ENCODE measurements at regions not wholly inside any gene's neighbourhood (a gene's known extent, or its start where the extent isn't known, plus 50 kb on each side); places are given as distances from the start of the nearest gene placed in this dataset.
"Not testable (repeated sequence)": the region's sequence is repeated elsewhere in the genome, so short reads cannot be mapped to it uniquely, and the experiment has no call there.

DNA sequence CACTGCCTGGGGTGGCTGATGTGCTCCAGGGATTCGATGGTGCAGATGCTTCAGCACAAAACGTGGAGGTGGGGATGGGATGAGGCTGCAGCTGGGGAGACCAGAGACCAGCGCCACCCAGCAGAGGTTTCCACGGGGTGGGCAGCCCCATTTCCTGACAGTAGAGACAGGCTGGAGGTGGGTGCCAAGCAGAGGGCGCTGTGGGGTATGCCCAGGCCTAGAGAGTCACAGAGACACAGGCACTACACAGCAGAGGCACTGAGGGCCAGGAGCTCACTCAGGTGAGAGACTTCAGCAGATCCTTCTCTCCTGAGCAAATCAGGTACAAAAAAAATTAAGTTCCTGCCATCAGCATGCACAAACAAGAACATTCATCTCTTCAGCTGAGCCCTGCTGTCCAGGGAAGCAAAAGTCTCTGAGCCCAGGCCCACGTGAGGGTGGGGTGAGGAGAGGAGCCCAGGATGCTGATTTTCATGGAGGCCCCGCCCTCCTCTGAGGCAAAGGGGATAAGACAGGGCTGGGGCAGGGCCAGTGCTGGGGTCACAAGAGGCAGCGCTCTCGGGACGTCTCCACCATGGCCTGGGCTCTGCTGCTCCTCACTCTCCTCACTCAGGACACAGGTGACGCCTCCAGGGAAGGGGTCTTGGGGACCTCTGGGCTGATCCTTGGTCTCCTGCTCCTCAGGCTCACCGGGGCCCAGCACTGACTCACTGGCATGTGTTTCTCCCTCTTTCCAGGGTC, 53.1 kb downstream of the GGTLC2 start:
- no peak for DNase-seq

DNA sequence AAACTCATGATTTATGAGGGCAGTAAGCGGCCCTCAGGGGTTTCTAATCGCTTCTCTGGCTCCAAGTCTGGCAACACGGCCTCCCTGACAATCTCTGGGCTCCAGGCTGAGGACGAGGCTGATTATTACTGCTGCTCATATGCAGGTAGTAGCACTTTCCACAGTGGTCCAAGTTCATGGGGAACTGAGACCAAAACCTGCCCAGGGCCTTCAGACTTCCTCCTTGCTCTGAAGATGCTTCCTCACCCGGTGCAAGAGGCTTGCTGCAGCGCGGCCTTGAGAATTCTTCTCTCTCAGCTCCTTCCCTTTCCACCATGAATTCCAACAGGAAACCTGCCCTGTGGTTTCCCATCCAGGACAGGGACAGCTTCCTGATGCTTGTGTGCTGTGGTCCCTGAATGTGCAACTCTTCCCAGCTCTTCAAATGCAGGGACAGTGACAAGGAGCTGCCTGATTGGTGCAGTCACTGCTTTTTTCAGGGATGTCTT, 53.9 kb downstream of the GGTLC2 start:
- no peak for DNase-seq

DNA sequence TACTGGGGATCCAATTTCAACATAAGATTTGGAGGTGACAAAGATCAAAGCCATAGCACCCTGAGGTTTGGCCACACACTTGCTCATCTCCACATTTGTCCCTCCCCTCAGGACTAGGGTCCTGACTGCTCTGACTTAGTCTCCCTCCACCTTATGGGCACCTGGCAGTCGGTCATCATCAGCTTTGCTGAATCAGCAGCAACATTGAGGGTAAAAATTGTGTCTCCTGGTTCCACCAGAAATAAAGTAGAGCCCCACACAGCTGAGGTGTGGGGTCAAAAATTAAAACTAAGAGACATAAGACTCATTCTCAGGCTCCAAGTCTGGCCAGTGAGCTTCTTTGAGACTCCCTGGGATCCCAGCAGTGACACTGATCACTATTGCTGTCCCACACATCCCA, 56.2 kb downstream of the GGTLC2 start:
- DNase-seq: no peak

DNA sequence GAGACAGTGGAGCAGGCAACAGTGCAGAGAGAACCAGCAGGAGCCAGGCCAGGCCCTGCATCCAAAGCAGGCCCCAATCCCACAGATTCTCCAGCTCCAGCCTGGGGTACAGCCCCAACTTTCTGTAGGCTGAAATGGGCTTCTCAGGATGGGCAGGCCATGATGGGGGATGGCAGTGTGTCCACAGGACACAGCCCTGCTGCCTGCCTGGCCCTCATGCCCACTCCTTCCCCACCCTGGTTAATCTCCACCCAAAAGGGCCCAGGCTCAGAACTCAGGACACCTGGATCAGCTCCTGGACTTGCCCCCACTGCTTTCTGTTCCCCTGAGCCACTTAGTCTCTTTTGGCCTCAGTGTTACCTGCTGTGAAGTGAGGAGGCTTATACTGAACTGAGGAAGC, 57.1 kb downstream of the GGTLC2 start:
- DNase-seq: not testable (repeated sequence)

DNA sequence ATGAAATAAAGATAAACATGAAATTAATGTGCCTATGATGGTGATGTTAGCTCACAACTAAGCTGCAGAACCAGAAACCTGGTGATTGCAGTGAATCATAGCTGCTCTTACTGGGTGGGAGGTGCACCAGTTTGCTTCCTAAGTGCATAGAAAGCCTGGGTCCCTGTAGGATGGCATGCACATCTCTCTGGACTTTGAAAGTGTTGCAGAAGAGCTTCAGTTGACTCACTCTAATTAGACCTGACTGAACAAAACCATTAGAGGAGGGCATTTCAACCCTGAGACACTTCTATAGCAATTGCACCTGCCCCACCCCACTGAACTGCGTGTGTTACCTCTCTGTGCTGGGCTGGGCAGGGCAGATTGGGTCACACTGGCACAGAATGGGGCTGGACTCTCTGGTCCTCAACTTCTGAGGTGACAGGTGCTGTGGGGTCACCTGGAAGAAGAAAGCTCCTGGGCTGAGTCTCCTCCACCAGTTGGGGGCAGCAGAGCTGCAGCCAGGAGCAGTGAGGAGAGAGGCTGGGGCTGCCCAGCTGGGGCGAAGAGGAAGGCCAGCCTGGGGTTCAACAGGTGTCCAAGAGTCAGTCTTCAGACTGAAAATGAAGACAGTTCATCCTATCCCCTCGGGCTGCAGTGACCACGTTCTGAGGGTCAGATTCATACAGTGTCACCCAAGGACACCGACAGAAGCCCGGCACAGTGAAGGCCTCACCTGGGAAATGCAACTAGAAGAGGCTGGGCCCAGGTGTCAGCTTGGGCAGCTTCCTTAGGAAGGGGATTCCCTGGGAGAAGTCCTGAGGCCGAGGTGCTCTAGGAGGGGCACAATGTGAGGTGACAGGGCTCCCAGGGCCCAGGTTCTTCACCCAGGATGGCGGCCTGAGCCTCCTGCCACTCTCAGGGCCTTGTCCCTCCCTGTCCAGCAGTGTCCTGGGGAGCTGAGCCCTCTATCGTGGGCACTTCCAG, 58.1 kb downstream of the GGTLC2 start:
- no peak for DNase-seq

DNA sequence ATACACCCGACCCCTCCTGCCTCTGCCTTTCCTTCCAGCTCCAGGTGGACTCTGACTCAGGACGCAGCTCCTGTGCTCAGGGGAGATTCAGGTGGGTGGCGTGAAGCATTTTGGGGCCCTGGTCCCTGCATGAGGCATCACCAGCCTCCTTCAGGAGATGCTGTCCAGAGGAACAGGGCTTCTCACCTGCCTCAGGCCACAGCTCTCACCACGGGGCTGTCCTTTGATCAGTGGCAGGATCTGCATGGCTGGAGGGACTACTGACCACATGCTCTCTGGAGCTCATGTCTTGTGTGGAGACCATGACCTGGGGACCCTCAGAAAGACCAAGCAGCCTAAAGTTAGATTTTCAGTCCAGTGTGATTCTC, 58.8 kb downstream of the GGTLC2 start:
- no peak for DNase-seq

DNA sequence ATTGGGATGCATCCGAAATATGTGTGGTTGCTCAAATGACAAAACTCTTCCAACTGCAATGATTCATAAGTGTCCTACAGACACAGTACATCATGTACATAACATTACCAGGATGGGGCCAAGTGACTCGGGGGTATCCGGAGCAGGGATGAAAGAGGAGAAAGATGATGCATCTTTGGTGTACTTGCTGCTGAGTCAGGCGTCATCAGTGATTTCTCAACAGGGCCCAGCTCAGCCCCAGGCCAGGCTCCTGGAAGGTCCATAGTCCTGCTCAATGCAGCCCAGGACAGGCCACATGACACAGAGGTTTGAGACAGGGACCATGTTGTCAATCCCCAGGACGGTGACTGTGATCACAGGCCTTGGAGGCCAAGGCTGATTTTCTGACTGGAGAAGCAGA, 59.3 kb downstream of the GGTLC2 start:
- no peak for DNase-seq

DNA sequence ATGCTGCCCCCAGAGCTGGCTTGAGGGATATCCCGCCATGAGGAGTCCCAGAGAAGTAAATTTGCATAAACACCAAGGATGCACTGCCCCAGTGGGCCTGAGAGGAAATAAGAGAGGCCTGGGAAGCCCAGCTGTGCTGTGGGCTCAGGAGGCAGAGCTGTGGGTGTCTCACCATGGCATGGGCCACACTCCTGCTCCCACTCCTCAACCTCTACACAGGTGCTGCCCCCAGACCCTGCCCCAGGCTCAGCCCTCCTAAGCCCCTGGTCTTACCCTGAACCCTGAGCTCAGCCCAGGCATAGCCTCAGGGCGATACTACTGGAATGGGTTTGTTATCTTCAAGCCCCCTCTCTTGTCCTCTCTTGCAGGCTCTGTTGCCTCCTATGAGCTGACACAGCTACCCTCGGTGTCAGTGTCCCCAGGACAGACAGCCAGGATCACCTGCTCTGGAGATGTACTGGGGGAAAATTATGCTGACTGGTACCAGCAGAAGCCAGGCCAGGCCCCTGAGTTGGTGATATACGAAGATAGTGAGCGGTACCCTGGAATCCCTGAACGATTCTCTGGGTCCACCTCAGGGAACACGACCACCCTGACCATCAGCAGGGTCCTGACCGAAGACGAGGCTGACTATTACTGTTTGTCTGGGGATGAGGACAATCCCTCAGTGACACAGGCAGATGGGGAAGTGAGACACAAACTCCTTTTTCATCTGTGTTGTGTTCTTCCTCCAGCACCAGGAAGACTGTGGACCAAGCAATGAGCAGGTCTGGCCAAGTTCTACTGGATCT, 59.9 kb downstream of the GGTLC2 start:
- no peak for DNase-seq

DNA sequence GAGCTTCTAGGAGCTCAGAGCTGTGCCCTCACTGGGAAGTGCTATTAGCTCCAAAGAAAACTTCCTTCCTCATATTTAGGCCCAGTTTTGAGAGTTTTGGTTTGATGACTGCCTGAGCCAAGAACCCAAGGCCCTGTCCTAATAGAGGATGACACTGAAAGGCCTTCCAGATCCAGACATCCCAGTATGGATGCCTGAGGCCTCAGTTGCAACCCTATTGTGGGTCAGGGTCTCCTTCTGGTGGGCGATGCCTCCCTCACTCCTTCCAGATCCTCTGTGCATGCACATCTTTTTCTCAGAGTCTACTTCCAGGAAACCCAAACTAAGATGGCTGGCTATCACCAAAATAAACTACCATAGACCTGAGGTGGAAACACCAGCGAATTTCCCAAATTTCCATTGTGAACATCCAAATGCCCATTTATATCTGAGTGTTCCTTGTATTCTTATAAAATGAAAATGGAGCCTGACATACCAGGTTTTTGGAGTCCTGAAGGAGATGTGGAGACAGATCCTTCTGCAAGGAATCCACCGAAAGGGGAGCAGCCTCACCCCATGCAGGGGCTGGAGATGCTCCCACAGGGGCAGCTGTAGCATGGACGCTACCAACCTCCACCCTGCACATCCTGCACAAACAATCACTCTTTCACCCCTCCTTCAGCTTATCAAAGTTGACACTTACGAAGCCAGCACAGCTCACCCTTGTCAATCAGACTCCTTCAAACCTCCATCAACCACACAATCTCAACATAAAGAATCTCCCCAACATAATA, 61.1 kb downstream of the GGTLC2 start:
- no peak for DNase-seq

DNA sequence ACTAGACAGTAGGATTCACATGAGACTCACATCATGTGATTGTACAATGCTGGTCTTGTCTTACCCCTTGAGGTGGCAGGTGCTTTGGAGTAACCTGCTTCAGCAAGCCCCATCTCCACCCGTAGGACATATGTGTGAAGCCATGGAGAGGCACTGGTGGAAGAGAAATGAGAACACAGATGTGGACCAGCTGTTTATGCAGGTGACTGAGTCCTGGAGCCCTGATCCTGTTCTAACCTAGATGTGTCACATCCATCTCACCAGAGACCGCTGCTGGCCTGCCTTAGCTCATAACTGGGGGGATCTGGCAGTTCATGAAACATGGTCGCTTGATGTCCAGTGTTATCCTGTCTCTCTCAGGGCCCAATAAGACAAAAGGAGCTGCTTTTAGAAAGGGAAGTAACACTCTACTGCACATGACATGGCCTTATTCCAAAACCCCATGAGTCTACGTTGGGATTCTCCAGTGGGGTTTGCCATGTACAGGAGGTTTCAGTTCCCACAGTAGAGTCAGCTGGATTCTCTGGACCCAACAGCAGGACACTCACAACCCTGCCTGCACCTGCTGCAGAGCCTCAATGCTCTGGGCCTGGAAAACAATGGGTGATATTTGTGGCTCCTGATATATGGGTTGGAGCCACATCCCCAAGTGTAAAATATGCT, 62.0 kb downstream of the GGTLC2 start:
- DNase-seq: no peak

DNA sequence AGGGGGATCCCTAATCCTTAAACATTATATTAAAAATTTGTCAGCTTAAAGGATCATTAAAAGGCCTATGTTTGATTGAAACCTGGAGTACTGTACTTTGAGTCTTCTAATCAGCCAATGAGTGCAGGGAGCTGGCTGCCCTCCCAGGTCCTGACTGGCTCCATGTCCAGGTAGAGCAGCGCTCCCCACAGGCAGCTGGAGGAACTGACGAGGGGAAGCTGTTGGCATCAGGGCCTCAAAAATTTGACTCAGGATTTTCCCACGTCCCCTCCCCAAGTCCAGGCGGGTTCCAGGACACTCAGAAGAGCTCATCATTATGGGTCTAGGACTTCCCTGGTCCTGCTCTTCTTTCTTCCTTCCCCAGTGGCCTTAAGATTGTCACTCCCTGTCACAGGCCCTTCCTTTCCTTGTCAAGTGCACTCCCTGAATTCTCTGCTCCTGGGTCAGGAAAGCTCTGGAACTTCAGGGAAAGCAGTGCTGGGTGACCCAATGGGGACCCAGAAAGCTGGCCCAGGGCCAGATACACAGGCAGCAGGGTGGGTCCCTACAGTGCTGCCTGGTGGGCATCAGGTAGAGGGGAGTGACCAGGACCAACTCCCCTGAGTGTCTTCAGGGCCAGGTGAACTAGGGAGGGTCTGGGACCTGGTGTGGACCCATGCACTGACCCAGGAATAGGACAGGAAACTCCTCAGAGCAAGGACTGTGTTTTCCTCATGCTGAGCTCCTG, 65.5 kb downstream of the GGTLC2 start:
- DNase-seq: no peak

DNA sequence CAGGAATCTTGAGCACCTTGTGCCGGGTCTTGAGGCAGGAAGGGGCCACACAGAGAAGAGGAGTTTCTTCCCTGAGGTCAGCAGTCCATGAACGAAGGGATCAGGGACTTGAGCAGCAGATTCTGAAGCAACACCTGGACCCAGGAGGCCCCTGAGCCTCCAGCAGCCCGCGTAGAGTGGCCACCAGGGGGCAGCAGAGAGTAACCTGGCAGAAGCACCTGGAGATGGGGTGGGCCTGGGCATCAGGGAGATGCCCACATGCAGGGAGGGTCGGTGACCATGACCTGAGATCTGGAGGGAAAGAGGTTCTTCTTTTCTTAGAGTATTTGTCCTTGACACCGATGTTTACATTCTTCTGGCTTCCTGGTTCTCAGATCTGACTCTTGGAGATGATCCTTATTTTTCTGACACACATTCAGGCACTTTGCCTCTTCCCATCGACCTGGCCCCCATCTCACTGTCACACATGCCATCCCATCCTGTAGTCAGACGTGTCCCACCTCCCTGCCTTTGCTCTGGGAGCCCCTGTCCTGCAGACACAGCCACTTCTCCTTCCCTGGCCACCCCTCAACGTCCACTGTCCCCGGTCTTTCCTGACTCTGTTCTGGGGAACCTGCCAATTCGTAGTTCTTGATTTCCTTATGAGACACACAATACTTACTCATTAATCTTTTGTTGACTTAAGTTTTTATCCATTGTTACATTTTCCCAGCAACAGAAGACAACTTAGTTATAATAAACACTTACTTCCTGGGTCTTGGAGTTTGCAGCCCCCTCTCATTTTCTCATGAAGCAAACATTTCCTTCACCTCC, 66.5 kb downstream of the GGTLC2 start:
- peak; percentile 70 for DNase-seq

DNA sequence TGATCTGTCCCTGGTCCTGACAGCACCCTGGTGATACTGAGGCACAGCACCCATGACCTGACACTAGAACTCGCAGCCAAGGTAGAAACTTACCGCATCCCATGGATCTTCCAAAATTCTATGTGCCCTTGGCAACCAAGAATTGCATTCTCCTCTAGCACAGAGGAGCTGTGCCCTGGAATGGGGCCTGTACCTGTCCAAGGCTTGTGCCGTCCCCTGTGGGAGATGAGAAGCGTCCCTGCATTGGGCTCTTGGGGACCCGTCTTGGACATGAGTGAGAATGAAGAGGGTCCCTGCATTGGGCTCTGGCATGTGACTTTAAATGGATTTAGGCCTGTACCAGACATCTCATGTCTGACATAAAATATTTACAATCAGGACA, 67.1 kb downstream of the GGTLC2 start:
- DNase-seq: no peak

DNA sequence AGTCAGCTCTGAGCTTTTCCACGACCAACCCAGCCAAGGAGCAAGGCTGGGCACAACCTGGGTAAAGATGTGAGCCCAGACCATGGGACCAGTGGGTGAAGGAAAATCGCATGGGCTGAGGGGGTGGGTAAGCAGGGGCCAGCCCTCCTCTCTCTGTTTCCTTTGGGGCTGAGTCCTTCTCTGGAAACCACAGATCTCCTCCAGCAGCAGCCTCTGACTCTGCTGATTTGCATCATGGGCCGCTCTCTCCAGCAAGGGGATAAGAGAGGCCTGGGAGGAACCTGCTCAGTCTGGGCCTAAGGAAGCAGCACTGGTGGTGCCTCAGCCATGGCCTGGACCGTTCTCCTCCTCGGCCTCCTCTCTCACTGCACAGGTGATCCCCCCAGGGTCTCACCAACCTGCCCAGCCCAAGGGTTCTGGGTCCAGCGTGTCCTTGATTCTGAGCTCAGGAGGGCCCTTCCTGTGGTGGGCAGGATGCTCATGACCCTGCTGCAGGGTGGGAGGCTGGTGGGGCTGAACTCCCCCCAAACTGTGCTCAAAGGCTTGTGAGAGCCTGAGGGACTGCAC, 67.8 kb downstream of the GGTLC2 start:
- no peak for DNase-seq

DNA sequence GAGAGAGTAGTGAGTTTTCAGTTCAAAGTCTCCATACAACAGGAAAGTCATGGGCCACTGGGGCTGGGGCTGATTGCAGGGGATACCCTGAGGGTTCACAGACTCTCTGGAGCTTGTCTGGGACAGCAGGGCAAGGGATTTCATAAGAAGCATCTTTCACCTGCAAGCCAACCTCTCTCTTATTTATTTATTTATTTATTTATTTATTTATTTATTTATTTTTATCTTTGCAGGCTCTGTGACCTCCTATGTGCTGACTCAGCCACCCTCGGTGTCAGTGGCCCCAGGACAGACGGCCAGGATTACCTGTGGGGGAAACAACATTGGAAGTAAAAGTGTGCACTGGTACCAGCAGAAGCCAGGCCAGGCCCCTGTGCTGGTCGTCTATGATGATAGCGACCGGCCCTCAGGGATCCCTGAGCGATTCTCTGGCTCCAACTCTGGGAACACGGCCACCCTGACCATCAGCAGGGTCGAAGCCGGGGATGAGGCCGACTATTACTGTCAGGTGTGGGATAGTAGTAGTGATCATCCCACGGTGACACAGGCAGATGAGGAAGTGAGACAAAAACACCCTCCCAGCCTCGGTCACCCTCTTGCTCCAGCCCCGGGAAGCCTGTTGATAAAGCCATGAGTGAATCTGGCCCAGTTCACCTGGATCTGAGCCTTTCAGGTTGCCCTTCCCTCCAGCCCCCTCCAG, 68.4 kb downstream of the GGTLC2 start:
- no peak for DNase-seq

DNA sequence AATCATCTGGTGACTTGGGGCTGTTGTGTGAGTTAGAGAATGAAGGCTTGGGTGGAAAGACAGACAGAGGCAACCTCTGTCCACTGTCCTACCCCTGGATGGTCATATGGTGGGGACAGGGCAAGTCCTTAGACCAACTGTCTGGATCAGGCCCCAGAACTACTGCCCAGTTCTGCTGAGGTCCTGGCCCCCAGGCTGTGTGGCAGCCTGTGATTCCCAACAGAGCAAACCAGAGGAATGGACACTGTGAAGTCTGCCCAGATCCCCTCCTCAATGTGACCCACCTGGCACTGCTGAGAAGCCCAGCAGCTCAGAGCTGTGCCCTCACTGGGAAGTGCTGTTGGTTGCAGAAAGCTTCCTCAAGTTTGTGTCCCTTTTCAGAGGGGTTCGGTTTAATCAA, 69.0 kb downstream of the GGTLC2 start:
- DNase-seq: no peak

DNA sequence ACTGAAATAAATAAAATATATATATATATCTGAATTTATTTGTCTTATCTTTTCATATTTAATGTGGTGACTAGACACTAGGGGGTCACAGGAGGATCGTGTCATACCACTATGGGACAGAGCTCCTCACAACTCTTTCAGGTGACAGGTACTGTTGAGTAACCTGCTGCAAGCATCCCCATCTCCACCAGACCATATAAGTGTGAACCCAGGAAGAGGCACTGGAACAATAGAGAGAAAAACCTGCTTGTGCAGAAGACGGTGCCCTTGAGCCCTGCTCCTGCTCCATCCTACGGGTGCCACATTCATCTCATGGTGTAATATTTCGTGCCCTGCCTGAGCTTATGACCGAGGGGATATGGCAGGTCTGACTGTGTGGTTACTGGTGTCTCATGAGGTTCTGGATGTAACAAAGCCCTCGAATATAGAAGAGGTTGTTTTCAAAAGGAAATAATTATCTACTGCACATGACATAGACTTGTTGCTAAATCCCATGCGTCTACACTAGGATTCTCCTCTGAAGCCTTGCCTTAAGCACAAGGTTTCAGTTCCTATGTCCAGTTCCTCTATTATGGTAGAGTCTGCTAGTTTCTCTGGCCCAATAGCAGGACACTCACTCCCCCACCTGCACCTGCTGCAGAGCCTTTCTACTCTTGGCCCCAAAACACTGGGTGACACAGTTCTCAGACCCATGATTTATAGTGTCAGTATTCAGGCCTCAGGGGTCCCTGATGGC, 70.4 kb downstream of the GGTLC2 start:
- no peak for DNase-seq

DNA sequence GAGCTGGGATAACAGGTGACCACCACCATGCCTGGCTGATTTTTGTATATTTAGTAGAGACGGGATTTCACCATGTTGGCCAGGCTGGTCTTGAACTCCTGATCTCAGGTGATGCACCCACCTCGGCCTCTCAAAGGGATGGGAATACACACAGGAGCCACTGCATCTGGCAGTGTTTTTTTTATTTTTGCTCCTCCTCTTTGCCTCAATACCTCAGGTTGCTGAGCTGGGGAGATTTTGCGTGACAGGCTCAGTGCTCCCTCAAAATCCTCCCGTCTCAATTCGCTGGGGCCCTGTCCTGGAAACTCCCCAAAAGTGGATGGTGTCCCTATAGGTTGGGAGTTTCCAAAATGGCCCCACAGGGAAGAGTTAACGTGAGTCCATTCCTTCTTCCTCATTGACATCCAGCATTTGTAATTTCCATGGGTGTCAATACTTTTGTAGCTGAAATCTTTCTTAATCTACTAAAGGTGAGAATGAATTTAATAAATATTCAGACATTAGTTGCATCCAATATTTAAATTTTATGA, 71.8 kb downstream of the GGTLC2 start:
- no peak for DNase-seq
